ENCODE measurements at regions not wholly inside any gene's neighbourhood (a gene's known extent, or its start where the extent isn't known, plus 50 kb on each side); places are given as distances from the start of the nearest gene placed in this dataset.
"Not testable (repeated sequence)": the region's sequence is repeated elsewhere in the genome, so short reads cannot be mapped to it uniquely, and the experiment has no call there.

DNA sequence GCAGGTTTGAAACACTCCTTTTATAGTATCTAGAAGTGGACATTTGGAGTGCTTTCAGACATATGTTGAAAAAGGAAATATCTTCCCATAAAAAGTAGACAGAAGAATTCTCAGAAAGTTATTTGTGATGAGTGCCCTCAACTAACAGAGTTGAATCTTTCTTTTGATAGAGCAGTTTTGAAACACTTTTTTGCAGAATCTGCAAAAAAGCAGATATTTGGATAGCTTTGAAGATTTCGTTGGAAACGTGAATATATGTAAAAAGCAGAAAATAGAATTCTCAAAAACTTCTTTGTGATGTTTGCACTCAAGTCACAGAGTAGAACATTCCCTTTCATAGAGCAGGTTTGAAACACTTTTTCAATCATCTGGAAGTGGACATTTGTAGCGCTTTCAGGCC, 676.4 kb upstream of the ZNF337 start:
- not testable (repeated sequence) for H3F3A ChIP-seq (ENCODE audit: low read depth); H3K9me3 ChIP-seq (ENCODE audit: insufficient read depth, low read depth, low read length); H3K36me3 ChIP-seq (ENCODE audit: insufficient read depth, low read length); H3K9me2 ChIP-seq (replicated peaks; ENCODE audit: low read depth, low read length); H3K4me1 ChIP-seq (ENCODE audit: insufficient read depth, low read length, poor library complexity, severe bottlenecking); H3K79me2 ChIP-seq (ENCODE audit: insufficient read depth, low read length); H3K9ac ChIP-seq (ENCODE audit: low read depth, low read length, poor library complexity, severe bottlenecking); H3K4me3 ChIP-seq (ENCODE audit: low read length, poor library complexity, severe bottlenecking); H4K20me1 ChIP-seq (ENCODE audit: insufficient read depth, low read length, poor library complexity, severe bottlenecking); H2AFZ ChIP-seq (ENCODE audit: low read length); H3K4me2 ChIP-seq (ENCODE audit: low read depth, low read length, poor library complexity, severe bottlenecking); H3K27me3 ChIP-seq (ENCODE audit: insufficient read depth, low read length, poor library complexity, severe bottlenecking)

- H2AFZ ChIP-seq (ENCODE audit: low read length), result no peak overlapping the region
- TF ChIP-seq CTCF (conservative IDR thresholded peaks at IDR 0.05; ENCODE audit: low read length) (no peak), EZH2phosphoT487 (IDR thresholded peaks at IDR 0.05; ENCODE audit: borderline replicate concordance) (no peak)
- no peaks in the 10 kb centered on the region for H3F3A ChIP-seq (ENCODE audit: low read depth)
Observed at GRCh38 chr20:26354511-26354910, 657.9 kb upstream of the ZNF337 start.

GRCh38 chr20:26347396-26347795, 650.7 kb upstream of the ZNF337 start:
- TF ChIP-seq EZH2phosphoT487 (IDR thresholded peaks at IDR 0.05; ENCODE audit: borderline replicate concordance), result no peak
- no peak for TF ChIP-seq CTCF (conservative IDR thresholded peaks at IDR 0.05; ENCODE audit: low read length)
- no peaks in the 10 kb centered on the region for H3K9me3 ChIP-seq (ENCODE audit: insufficient read depth, low read depth, low read length)
- no peaks in the 10 kb centered on the region for H3K36me3 ChIP-seq (ENCODE audit: insufficient read depth, low read length)
- no peaks in the 10 kb centered on the region for H3K4me1 ChIP-seq (ENCODE audit: insufficient read depth, low read length, poor library complexity, severe bottlenecking)
- no peak overlapping the region for H2AFZ ChIP-seq (ENCODE audit: low read length)
- H3K4me2 ChIP-seq (ENCODE audit: low read depth, low read length, poor library complexity, severe bottlenecking), result no peak overlapping the region
- no peak overlapping the region for H3K9ac ChIP-seq (ENCODE audit: low read depth, low read length, poor library complexity, severe bottlenecking)
- H4K20me1 ChIP-seq (ENCODE audit: insufficient read depth, low read length, poor library complexity, severe bottlenecking), result no peaks in the 10 kb centered on the region
- H3K4me3 ChIP-seq (ENCODE audit: low read length, poor library complexity, severe bottlenecking), result no peak overlapping the region
- no peaks in the 10 kb centered on the region for H3F3A ChIP-seq (ENCODE audit: low read depth)
- no peaks in the 10 kb centered on the region for H3K79me2 ChIP-seq (ENCODE audit: insufficient read depth, low read length)
- H3K9me2 ChIP-seq (replicated peaks; ENCODE audit: low read depth, low read length), result no peaks in the 10 kb centered on the region
- no peaks in the 10 kb centered on the region for H3K27me3 ChIP-seq (ENCODE audit: insufficient read depth, low read length, poor library complexity, severe bottlenecking)

More at GRCh38 chr20:26354511-26354910, 657.9 kb upstream of the ZNF337 start:
- Histone ChIP-seq H3K9me3 (ENCODE audit: insufficient read depth, low read depth, low read length) (0 out of 2 replicates have a peak, but pooled peaks cover 4% of the 10 kb centered on the region), H3K4me3 (ENCODE audit: low read length, poor library complexity, severe bottlenecking) (no peak overlapping the region), H3K4me1 (ENCODE audit: insufficient read depth, low read length, poor library complexity, severe bottlenecking) (no peaks in the 10 kb centered on the region), H3K9ac (ENCODE audit: low read depth, low read length, poor library complexity, severe bottlenecking) (no peak overlapping the region), H3K9me2 (replicated peaks; ENCODE audit: low read depth, low read length) (no peaks in the 10 kb centered on the region), H3K79me2 (ENCODE audit: insufficient read depth, low read length) (no peaks in the 10 kb centered on the region), H3K27me3 (ENCODE audit: insufficient read depth, low read length, poor library complexity, severe bottlenecking) (no peaks in the 10 kb centered on the region), H3K36me3 (ENCODE audit: insufficient read depth, low read length) (no peaks in the 10 kb centered on the region), H3K4me2 (ENCODE audit: low read depth, low read length, poor library complexity, severe bottlenecking) (no peak overlapping the region), H4K20me1 (ENCODE audit: insufficient read depth, low read length, poor library complexity, severe bottlenecking) (no peaks in the 10 kb centered on the region)

- H3K4me1 ChIP-seq (ENCODE audit: insufficient read depth, low read length, poor library complexity, severe bottlenecking); H3K9me3 ChIP-seq (ENCODE audit: insufficient read depth, low read depth, low read length); H3K79me2 ChIP-seq (ENCODE audit: insufficient read depth, low read length); H3K9me2 ChIP-seq (replicated peaks; ENCODE audit: low read depth, low read length); H3K4me3 ChIP-seq (ENCODE audit: low read length, poor library complexity, severe bottlenecking); H2AFZ ChIP-seq (ENCODE audit: low read length); H3F3A ChIP-seq (ENCODE audit: low read depth); H3K27me3 ChIP-seq (ENCODE audit: insufficient read depth, low read length, poor library complexity, severe bottlenecking); H3K4me2 ChIP-seq (ENCODE audit: low read depth, low read length, poor library complexity, severe bottlenecking); H4K20me1 ChIP-seq (ENCODE audit: insufficient read depth, low read length, poor library complexity, severe bottlenecking); H3K36me3 ChIP-seq (ENCODE audit: insufficient read depth, low read length); H3K9ac ChIP-seq (ENCODE audit: low read depth, low read length, poor library complexity, severe bottlenecking): not testable (repeated sequence)
Observed at GRCh38 chr20:26340460-26341065, 643.9 kb upstream of the ZNF337 start.

Measured in Loucy (cell line).